HepG2 (cell line): ENCODE measurements at regions not wholly inside any gene's neighbourhood (a gene's known extent, or its start where the extent isn't known, plus 50 kb on each side); places are given as distances from the start of the nearest gene placed in this dataset.

Source experiments
- ATAC-seq: fragments of 200-7000 bp; cut with Tn5 transposase; 3 replicates; pipeline ENCODE4 v1.9.1; 2020; ENCODE audit warnings: mild to moderate bottlenecking, moderate library complexity
- BruUV-seq: library from RNA; stranded (reverse); fragments of 400-500 nt; replicated peaks from 2 replicates; lab custom pipeline; 2021; lab: Mats Ljungman, UMichigan
- CTCF ChIA-PET: fragments of 300-600 bp; formaldehyde crosslinking; extraction: SDS; loops from one replicate; lab custom pipeline; 2021; ENCODE audit warnings: low total read pairs, inconsistent platforms, low intra/inter-chr PET ratio; lab: Yijun Ruan, JAX
- POLR2A ChIA-PET: fragments of 350-600 bp; sonication (Branson Sonifier 250); formaldehyde crosslinking; loops from one replicate; lab custom pipeline; 2020; ENCODE audit warnings: antibody characterized with exemption, inconsistent platforms; lab: Yijun Ruan, JAX
- DNase-seq: peaks from one replicate; pipeline ENCODE4 v3.0.0-alpha.2; 2015; ENCODE audit warnings: low spot score
- FAIRE-seq: peaks from 3 replicates; lab custom pipeline; 2011; peaks lifted over from hg19 to GRCh38; lab: Jason Lieb, UNC
- H2AFZ ChIP-seq: one replicate; pipeline ENCODE4 v1.6.1; 2011; ENCODE audit warnings: low read length, inconsistent platforms
- H3K27ac ChIP-seq: fragments of 300-600 bp; 3 replicates; pipeline ENCODE4 v1.8.0; 2011; ENCODE audit warnings: mixed run types, mild to moderate bottlenecking, mixed read lengths, low read length, inconsistent platforms; ENCODE audit not compliant: insufficient read depth; ENCODE audit errors: extremely low read length
- H3K27me3 ChIP-seq, 2 experiments: fragments of 200-600 bp in 1 of 2; 2 replicates in 1 of 2; 3 replicates in 1 of 2; pipeline versions ENCODE4 v1.6.0 to v1.8.0; 2011; ENCODE audit warnings: low read length in 2 of 2, mild to moderate bottlenecking in 2 of 2, moderate library complexity in 2 of 2, inconsistent platforms in 1 of 2; ENCODE audit not compliant: insufficient read depth in 2 of 2, control insufficient read depth in 1 of 2
- H3K36me3 ChIP-seq, 2 experiments: fragments of 200-600 bp in 1 of 2; replicated peaks in 1 of 2; 2 replicates in 1 of 2; 3 replicates in 1 of 2; pipeline versions ENCODE4 v1.5.1 to v1.8.0; 2011; ENCODE audit warnings: low read length in 2 of 2, inconsistent platforms in 1 of 2; ENCODE audit not compliant: insufficient read depth in 2 of 2, control insufficient read depth in 1 of 2
- H3K4me1 ChIP-seq: 2 replicates; pipeline ENCODE4 v1.5.1; 2012; ENCODE audit warnings: low read length, inconsistent platforms; ENCODE audit not compliant: insufficient read depth
- H3K4me2 ChIP-seq: 2 replicates; pipeline ENCODE4 v1.6.0; 2011; ENCODE audit warnings: low read depth, low read length, inconsistent platforms
- H3K4me3 ChIP-seq, 3 experiments: fragments of 200-600 bp in 1 of 3; sonication (generic), shearing (Covaris generic) in 1 of 3; replicated peaks in 1 of 3; 2 replicates each; pipeline ENCODE4 v1.5.1; 2011 to 2016; ENCODE audit warnings: low read length in 3 of 3, inconsistent platforms in 2 of 3, low read depth in 2 of 3, mild to moderate bottlenecking in 2 of 3, control low read depth in 1 of 3, mixed read lengths in 1 of 3; ENCODE audit not compliant: insufficient read depth in 1 of 3
- H3K79me2 ChIP-seq: one replicate; pipeline ENCODE4 v1.6.1; 2011; ENCODE audit warnings: low read length, inconsistent platforms; ENCODE audit not compliant: insufficient read depth
- H3K9ac ChIP-seq: 2 replicates; pipeline ENCODE4 v1.6.0; 2011; ENCODE audit warnings: mild to moderate bottlenecking, low read depth, low read length, inconsistent platforms; ENCODE audit not compliant: insufficient read depth
- H3K9me3 ChIP-seq: 2 replicates; pipeline ENCODE4 v1.5.1; 2012; ENCODE audit warnings: mild to moderate bottlenecking, low read length
- H4K20me1 ChIP-seq: 2 replicates; pipeline ENCODE4 v1.6.0; 2011; ENCODE audit warnings: inconsistent platforms, mild to moderate bottlenecking, low read length, moderate library complexity; ENCODE audit not compliant: insufficient read depth
- ATM ChIP-seq: fragments of 450-650 bp; IDR thresholded peaks from 2 replicates; pipeline ENCODE4 v1.7.1; 2017; ENCODE audit warnings: mild to moderate bottlenecking, borderline replicate concordance
- BATF2 ChIP-seq: sonication (generic); formaldehyde crosslinking; IDR thresholded peaks from 2 replicates; pipeline ENCODE4 v1.8.0; 2022; ENCODE audit warnings: mild to moderate bottlenecking, missing genetic modification reagents, moderate library complexity
- CREB1 ChIP-seq, 2 experiments: fragments of 450-650 bp in 1 of 2; IDR thresholded peaks; 2 replicates each; pipeline ENCODE4 v1.6.1; 2016 to 2017; ENCODE audit warnings: control low read depth in 1 of 2, mild to moderate bottlenecking in 1 of 2, missing compliant biosample characterization in 1 of 2, missing genetic modification characterization in 1 of 2
- E2F1 ChIP-seq: sonication (generic); formaldehyde crosslinking; IDR thresholded peaks from 2 replicates; pipeline ENCODE4 v1.5.0; 2020; ENCODE audit warnings: missing genetic modification reagents
- RXRA ChIP-seq: sonication (generic); formaldehyde crosslinking; IDR thresholded peaks from 2 replicates; pipeline ENCODE4 v1.5.1; 2020; ENCODE audit warnings: missing genetic modification reagents
- SIN3B ChIP-seq: fragments of 150-350 bp; IDR thresholded peaks from 2 replicates; pipeline ENCODE4 v1.6.1; 2014; ENCODE audit warnings: low read length
- ZNF264 ChIP-seq: sonication (generic); formaldehyde crosslinking; IDR thresholded peaks from 2 replicates; pipeline ENCODE4 v1.4.0; 2020; ENCODE audit warnings: missing genetic modification reagents
- ZNF512 ChIP-seq: sonication (generic); formaldehyde crosslinking; IDR thresholded peaks from 2 replicates; pipeline ENCODE4 v1.4.0; 2020; ENCODE audit warnings: mild to moderate bottlenecking, missing genetic modification reagents
- ZNF749 ChIP-seq: sonication (generic); formaldehyde crosslinking; IDR thresholded peaks from 2 replicates; pipeline ENCODE4 v1.8.0; 2022; ENCODE audit warnings: mild to moderate bottlenecking, missing genetic modification reagents, moderate library complexity, borderline replicate concordance
- ZNF879 ChIP-seq: sonication (generic); formaldehyde crosslinking; IDR thresholded peaks from 2 replicates; pipeline ENCODE4 v1.8.1; 2023; ENCODE audit warnings: missing genetic modification reagents
- WGBS: methylation state at CpG from one replicate; pipeline ENCODE4 v1.1.6; 2017; ENCODE audit warnings: low lambda C conversion rate; 5-methylcytosine and 5-hydroxymethylcytosine counted together
- in situ Hi-C: cut with HindIII; loops from 2 replicates; pipeline ENCODE4 v1.10.0; 2017; ENCODE audit warnings: low pct_unique_long_range_greater_than_20kb; ENCODE audit not compliant: extremely low pct_ligation_motif_present
- intact Hi-C: fragments of 100-400 bp; cut with micrococcal nuclease; formaldehyde crosslinking; loops from one replicate; pipeline ENCODE4 v1.10.0; 2022; ENCODE audit not compliant: unreplicated experiment
- TF ChIP-seq, protein P1 (sequence below): sonication (generic); formaldehyde crosslinking; IDR thresholded peaks from 2 replicates; pipeline ENCODE4 v1.9.0; 2021; ENCODE audit warnings: missing genetic modification reagents, borderline replicate concordance
- TF ChIP-seq, protein P2 (sequence below): sonication (generic); formaldehyde crosslinking; IDR thresholded peaks from 2 replicates; pipeline ENCODE4 v1.9.0; 2021; ENCODE audit warnings: missing genetic modification reagents, mild to moderate bottlenecking, borderline replicate concordance
- TF ChIP-seq, protein P3 (sequence below): sonication (generic); formaldehyde crosslinking; IDR thresholded peaks from 2 replicates; pipeline ENCODE4 v1.5.0; 2020; ENCODE audit warnings: mild to moderate bottlenecking, missing genetic modification reagents, borderline replicate concordance

DNA sequence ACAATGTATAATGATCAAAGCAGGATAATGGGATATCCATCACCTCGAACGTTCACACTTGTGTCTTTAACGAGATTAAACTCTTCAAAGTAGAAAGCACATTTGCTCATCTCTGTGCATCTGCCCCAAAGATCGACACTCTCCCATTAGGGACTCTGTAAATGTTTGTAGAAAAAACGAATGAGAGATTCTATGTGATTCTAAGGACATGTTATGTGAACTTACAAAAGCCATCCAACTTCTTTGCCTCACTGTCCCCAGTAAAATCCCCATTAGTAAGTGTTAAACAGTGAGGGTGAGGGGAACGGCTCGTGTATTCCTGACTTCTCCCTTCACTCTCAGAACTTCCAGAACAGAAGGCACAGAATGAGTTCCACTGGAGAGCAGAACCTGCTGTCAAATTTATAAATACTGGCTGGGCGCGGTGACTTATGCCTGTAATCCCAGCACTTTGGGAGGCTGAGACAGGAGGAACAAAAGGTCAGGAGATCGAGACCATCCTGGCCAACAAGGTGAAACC is 134.1 kb downstream of the WSCD1 start (continued):
- TF ChIP-seq ZNF512 (CRISPR knock-in tag), result no peak

DNA sequence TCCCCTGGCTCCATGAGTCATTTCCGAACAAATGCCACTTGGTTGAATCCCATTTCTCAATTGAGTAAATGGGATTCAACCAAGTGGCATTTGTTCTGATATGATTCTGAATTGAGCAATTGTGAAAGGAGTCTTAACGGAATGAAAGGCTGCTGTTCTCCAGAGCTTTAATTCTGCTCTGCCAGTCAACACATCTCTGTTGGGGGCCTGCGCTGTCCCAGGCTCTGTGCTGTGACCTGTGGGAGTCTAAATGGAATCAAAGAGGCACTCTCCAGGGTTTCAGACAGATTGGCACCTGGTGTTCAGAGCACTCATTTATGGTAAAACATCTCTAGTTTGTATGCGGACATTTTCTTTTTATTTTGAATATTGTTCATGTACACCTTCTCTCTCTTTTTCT is 126.2 kb downstream of the WSCD1 start:
- 7% methylated on average over 3 of the region's 4 CpGs for WGBS
- Histone ChIP-seq H3K9ac (no peak overlapping the region), H4K20me1 (no peaks in the 10 kb centered on the region), H2AFZ (no peak overlapping the region), H3K9me3 (peaks cover 7% of the 10 kb centered on the region; the same call in 1 of the 2 replicates), H3K4me1 (no peaks in the 10 kb centered on the region), H3K36me3 (no peaks in the 10 kb centered on the region), H3K4me3 (no peak overlapping the region), H3K4me2 (no peak overlapping the region), H3K79me2 (no peaks in the 10 kb centered on the region), H3K27ac (no peak overlapping the region), H3K27me3 (peaks cover 0 to 9% of the 10 kb centered on the region in 2 experiments; a peak in 1 of 5 replicates)
- ATAC-seq (no peak), FAIRE-seq (no peak), DNase-seq (no peak)
- POLR2A ChIA-PET, result no interaction called here
- in situ Hi-C loops, result no loop called here
- CTCF ChIA-PET, result no interaction called here
- intact Hi-C loops, result no loop called here
- BruUV-seq, result no TSS peak
- TF ChIP-seq RXRA (CRISPR knock-in tag), result no peak
- TF ChIP-seq, protein P1, sequence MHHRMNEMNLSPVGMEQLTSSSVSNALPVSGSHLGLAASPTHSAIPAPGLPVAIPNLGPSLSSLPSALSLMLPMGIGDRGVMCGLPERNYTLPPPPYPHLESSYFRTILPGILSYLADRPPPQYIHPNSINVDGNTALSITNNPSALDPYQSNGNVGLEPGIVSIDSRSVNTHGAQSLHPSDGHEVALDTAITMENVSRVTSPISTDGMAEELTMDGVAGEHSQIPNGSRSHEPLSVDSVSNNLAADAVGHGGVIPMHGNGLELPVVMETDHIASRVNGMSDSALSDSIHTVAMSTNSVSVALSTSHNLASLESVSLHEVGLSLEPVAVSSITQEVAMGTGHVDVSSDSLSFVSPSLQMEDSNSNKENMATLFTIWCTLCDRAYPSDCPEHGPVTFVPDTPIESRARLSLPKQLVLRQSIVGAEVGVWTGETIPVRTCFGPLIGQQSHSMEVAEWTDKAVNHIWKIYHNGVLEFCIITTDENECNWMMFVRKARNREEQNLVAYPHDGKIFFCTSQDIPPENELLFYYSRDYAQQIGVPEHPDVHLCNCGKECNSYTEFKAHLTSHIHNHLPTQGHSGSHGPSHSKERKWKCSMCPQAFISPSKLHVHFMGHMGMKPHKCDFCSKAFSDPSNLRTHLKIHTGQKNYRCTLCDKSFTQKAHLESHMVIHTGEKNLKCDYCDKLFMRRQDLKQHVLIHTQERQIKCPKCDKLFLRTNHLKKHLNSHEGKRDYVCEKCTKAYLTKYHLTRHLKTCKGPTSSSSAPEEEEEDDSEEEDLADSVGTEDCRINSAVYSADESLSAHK (CRISPR knock-in tag), result no peak
- TF ChIP-seq ZNF749, result no peak
- TF ChIP-seq, protein P2, sequence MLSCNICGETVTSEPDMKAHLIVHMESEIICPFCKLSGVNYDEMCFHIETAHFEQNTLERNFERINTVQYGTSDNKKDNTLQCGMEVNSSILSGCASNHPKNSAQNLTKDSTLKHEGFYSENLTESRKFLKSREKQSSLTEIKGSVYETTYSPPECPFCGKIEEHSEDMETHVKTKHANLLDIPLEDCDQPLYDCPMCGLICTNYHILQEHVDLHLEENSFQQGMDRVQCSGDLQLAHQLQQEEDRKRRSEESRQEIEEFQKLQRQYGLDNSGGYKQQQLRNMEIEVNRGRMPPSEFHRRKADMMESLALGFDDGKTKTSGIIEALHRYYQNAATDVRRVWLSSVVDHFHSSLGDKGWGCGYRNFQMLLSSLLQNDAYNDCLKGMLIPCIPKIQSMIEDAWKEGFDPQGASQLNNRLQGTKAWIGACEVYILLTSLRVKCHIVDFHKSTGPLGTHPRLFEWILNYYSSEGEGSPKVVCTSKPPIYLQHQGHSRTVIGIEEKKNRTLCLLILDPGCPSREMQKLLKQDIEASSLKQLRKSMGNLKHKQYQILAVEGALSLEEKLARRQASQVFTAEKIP (CRISPR knock-in tag), result no peak
- TF ChIP-seq E2F1 (CRISPR knock-in tag), result no peak
- TF ChIP-seq ZNF264 (CRISPR knock-in tag), result no peak
- no peak for TF ChIP-seq BATF2 (CRISPR knock-in tag)
- no peak for TF ChIP-seq SIN3B
- TF ChIP-seq, protein P3, sequence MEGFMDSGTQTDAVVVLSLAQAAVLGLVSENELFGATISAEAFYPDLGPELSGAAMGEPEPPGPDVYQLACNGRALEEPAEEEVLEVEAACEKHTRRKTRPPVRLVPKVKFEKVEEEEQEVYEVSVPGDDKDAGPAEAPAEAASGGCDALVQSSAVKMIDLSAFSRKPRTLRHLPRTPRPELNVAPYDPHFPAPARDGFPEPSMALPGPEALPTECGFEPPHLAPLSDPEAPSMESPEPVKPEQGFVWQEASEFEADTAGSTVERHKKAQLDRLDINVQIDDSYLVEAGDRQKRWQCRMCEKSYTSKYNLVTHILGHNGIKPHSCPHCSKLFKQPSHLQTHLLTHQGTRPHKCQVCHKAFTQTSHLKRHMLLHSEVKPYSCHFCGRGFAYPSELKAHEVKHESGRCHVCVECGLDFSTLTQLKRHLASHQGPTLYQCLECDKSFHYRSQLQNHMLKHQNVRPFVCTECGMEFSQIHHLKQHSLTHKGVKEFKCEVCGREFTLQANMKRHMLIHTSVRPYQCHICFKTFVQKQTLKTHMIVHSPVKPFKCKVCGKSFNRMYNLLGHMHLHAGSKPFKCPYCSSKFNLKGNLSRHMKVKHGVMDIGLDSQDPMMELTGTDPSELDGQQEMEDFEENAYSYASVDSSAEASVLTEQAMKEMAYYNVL (CRISPR knock-in tag), result no peak
- TF ChIP-seq ATM, result no peak
- no peak for TF ChIP-seq CREB1 (IDR thresholded peaks at IDR 0.05)
- no peak for TF ChIP-seq CREB1 (CRISPR knock-in tag; IDR thresholded peaks at IDR 0.05)
- TF ChIP-seq ZNF879 (CRISPR knock-in tag), result no peak
